DND-41 (cell line): ENCODE measurements at regions not wholly inside any gene's neighbourhood (a gene's known extent, or its start where the extent isn't known, plus 50 kb on each side); places are given as distances from the start of the nearest gene placed in this dataset.

Source experiments
- ATAC-seq: fragments of 200-7000 bp; cut with Tn5 transposase; 3 replicates; pipeline ENCODE4 v1.9.1; 2021; ENCODE audit warnings: low read depth; ENCODE audit not compliant: insufficient read depth
- DNase-seq: peaks from one replicate; pipeline ENCODE4 v3.0.0-alpha.2; 2020
- H2AFZ ChIP-seq: 2 replicates; pipeline ENCODE4 v1.6.0; 2012; ENCODE audit warnings: low read depth, low read length
- H3K27ac ChIP-seq: 2 replicates; pipeline ENCODE4 v1.5.1; 2012; ENCODE audit warnings: low read length, inconsistent platforms
- H3K27me3 ChIP-seq: fragments of 200-600 bp; sonication (generic); 2 replicates; pipeline ENCODE4 v1.6.0; 2012; ENCODE audit warnings: low read length, mild to moderate bottlenecking, inconsistent platforms; ENCODE audit not compliant: insufficient read depth, poor library complexity
- H3K36me3 ChIP-seq: 2 replicates; pipeline ENCODE4 v1.5.1; 2012; ENCODE audit warnings: low read length, inconsistent platforms; ENCODE audit not compliant: insufficient read depth
- H3K4me1 ChIP-seq: 2 replicates; pipeline ENCODE4 v1.5.1; 2012; ENCODE audit warnings: mild to moderate bottlenecking, low read length; ENCODE audit not compliant: insufficient read depth
- H3K4me2 ChIP-seq: 2 replicates; pipeline ENCODE4 v1.6.0; 2012; ENCODE audit warnings: mild to moderate bottlenecking, moderate library complexity, low read length, inconsistent platforms; ENCODE audit not compliant: insufficient read depth
- H3K4me3 ChIP-seq, 2 experiments: fragments of 200-600 bp in 1 of 2; shearing (Covaris generic) in 1 of 2; 2 replicates each; pipeline ENCODE4 v1.5.1; 2012 to 2016; ENCODE audit warnings: inconsistent platforms in 2 of 2, low read length in 2 of 2, mild to moderate bottlenecking in 2 of 2, low read depth in 1 of 2, moderate library complexity in 1 of 2
- H3K79me2 ChIP-seq: 2 replicates; pipeline ENCODE4 v1.6.0; 2012; ENCODE audit warnings: low read length, inconsistent platforms; ENCODE audit not compliant: insufficient read depth
- H3K9ac ChIP-seq: 2 replicates; pipeline ENCODE4 v1.6.0; 2012; ENCODE audit warnings: low read depth, mild to moderate bottlenecking, inconsistent platforms, low read length, moderate library complexity
- H3K9me3 ChIP-seq: 2 replicates; pipeline ENCODE4 v1.5.1; 2012; ENCODE audit warnings: low read length, moderate library complexity, mild to moderate bottlenecking, inconsistent platforms; ENCODE audit not compliant: insufficient read depth, severe bottlenecking
- H4K20me1 ChIP-seq: 2 replicates; pipeline ENCODE4 v1.6.0; 2012; ENCODE audit warnings: low read length; ENCODE audit not compliant: insufficient read depth
- CTCF ChIP-seq: IDR thresholded peaks from 2 replicates; pipeline ENCODE4 v1.5.1; 2012; ENCODE audit warnings: borderline replicate concordance, low read length, moderate library complexity, mild to moderate bottlenecking; ENCODE audit not compliant: poor library complexity, severe bottlenecking; ENCODE audit errors: extremely low read depth
- EZH2 ChIP-seq: IDR thresholded peaks from 3 replicates; pipeline ENCODE4 v1.6.1; 2012; ENCODE audit warnings: borderline replicate concordance, low read depth, mild to moderate bottlenecking, moderate library complexity, low read length, inconsistent platforms; ENCODE audit not compliant: severe bottlenecking

- Histone ChIP-seq H3K9me3 (no peaks in the 10 kb centered on the region), H3K36me3 (no peaks in the 10 kb centered on the region), H2AFZ (no peak overlapping the region), H4K20me1 (no peaks in the 10 kb centered on the region), H3K4me2 (no peak overlapping the region), H3K27me3 (peaks cover 4% of the 10 kb centered on the region), H3K4me3 (no peak overlapping the region), H3K9ac (no peak overlapping the region), H3K4me1 (no peaks in the 10 kb centered on the region), H3K79me2 (no peaks in the 10 kb centered on the region), H3K27ac (no peak overlapping the region)
- ATAC-seq (no peak), DNase-seq (no peak)
- TF ChIP-seq CTCF (no peak), EZH2 (no peak)
These were observed 94.9 kb downstream of the SLC4A3 start for GRCh38 chr2:219722276-219722879.

GRCh38 chr2:219723311-219723710 is 95.9 kb downstream of the SLC4A3 start:
- H3K36me3 ChIP-seq, result no peaks in the 10 kb centered on the region
- no peak overlapping the region for H3K4me2 ChIP-seq
- no peak for TF ChIP-seq CTCF
- no peak overlapping the region for H3K4me3 ChIP-seq
- H3K9ac ChIP-seq, result no peak overlapping the region
- no peaks in the 10 kb centered on the region for H3K79me2 ChIP-seq
- ATAC-seq (no peak), DNase-seq (no peak)
- no peaks in the 10 kb centered on the region for H3K9me3 ChIP-seq
- no peak overlapping the region for H2AFZ ChIP-seq
- no peaks in the 10 kb centered on the region for H4K20me1 ChIP-seq
- no peaks in the 10 kb centered on the region for H3K4me1 ChIP-seq
- H3K27ac ChIP-seq, result no peak overlapping the region
- peaks cover 4% of the 10 kb centered on the region for H3K27me3 ChIP-seq

GRCh38 chr2:219724628-219725027 is 97.2 kb downstream of the SLC4A3 start:
- no peak overlapping the region for H3K4me2 ChIP-seq

More at GRCh38 chr2:219724628-219725027, 97.2 kb downstream of the SLC4A3 start:
- Histone ChIP-seq H3K4me1 (no peaks in the 10 kb centered on the region), H3K27me3 (peaks cover 7% of the 10 kb centered on the region), H3K4me3 (no peak overlapping the region), H3K9ac (no peak overlapping the region), H3K79me2 (no peaks in the 10 kb centered on the region), H4K20me1 (no peaks in the 10 kb centered on the region), H2AFZ (no peak overlapping the region), H3K36me3 (no peaks in the 10 kb centered on the region), H3K27ac (no peak overlapping the region), H3K9me3 (no peaks in the 10 kb centered on the region)
- no peak for ATAC-seq
- DNase-seq, result no peak
- no peak for TF ChIP-seq CTCF
- TF ChIP-seq EZH2, result no peak
